Neural cell (in vitro differentiated cells): ENCODE measurements at regions not wholly inside any gene's neighbourhood (a gene's known extent, or its start where the extent isn't known, plus 50 kb on each side); places are given as distances from the start of the nearest gene placed in this dataset.

ENCODE experiments used
- H2AFZ ChIP-seq: fragments of 200-600, 300-800 bp; sonication (generic), shearing (Covaris generic); 2 replicates; pipeline ENCODE4 v1.6.0; 2014; ENCODE audit warnings: low read depth, mild to moderate bottlenecking, antibody characterized with exemption, low read length, moderate library complexity
- H3F3A ChIP-seq: fragments of 200-600 bp; shearing (Covaris generic); 2 replicates; pipeline ENCODE4 v1.6.1; 2016; ENCODE audit warnings: mild to moderate bottlenecking, moderate library complexity, mixed read lengths, antibody characterized with exemption, low read length; ENCODE audit not compliant: insufficient read depth, poor library complexity, severe bottlenecking
- H3K27ac ChIP-seq: fragments of 200-600, 300-800 bp; sonication (generic), shearing (Covaris generic); 2 replicates; pipeline ENCODE4 v1.5.1; 2014; ENCODE audit warnings: mild to moderate bottlenecking, low read length, moderate library complexity
- H3K27me3 ChIP-seq: fragments of 300-800, 200-600 bp; sonication (generic), shearing (Covaris generic); 2 replicates; pipeline ENCODE4 v1.6.0; 2014; ENCODE audit warnings: mild to moderate bottlenecking, low read depth, low read length, moderate library complexity; ENCODE audit not compliant: insufficient read depth
- H3K36me3 ChIP-seq: fragments of 300-800, 200-600 bp; sonication (generic), shearing (Covaris generic); 2 replicates; pipeline ENCODE4 v1.5.1; 2014; ENCODE audit warnings: mild to moderate bottlenecking, antibody characterized with exemption, low read length, moderate library complexity; ENCODE audit not compliant: insufficient read depth
- H3K4me2 ChIP-seq: fragments of 300-800, 200-600 bp; sonication (generic), shearing (Covaris generic); 2 replicates; pipeline ENCODE4 v1.6.0; 2014; ENCODE audit warnings: mild to moderate bottlenecking, low read length
- H3K4me3 ChIP-seq: fragments of 300-800, 200-600 bp; sonication (generic), shearing (Covaris generic); 2 replicates; pipeline ENCODE4 v1.5.1; 2014; ENCODE audit warnings: mild to moderate bottlenecking, low read length, moderate library complexity
- H3K79me2 ChIP-seq: fragments of 200-600 bp; shearing (Covaris generic); replicated peaks from 2 replicates; pipeline ENCODE4 v1.6.0; 2014; ENCODE audit warnings: mild to moderate bottlenecking, low read length, moderate library complexity; ENCODE audit not compliant: insufficient read depth
- H3K9ac ChIP-seq: fragments of 300-800, 200-600 bp; sonication (generic), shearing (Covaris generic); 2 replicates; pipeline ENCODE4 v1.6.1; 2016; ENCODE audit warnings: mild to moderate bottlenecking, low read length, mixed read lengths
- H3K9me2 ChIP-seq: fragments of 200-600 bp; shearing (Covaris generic); 2 replicates; pipeline ENCODE4 v1.6.1; 2016; ENCODE audit warnings: mild to moderate bottlenecking, low read length, mixed read lengths; ENCODE audit not compliant: insufficient read depth
- H3K9me3 ChIP-seq: fragments of 200-600, 300-800 bp; sonication (generic), shearing (Covaris generic); 2 replicates; pipeline ENCODE4 v1.6.1; 2016; ENCODE audit warnings: mild to moderate bottlenecking, mixed run types, low read length, moderate library complexity, mixed read lengths
- H4K20me1 ChIP-seq: fragments of 200-600 bp; shearing (Covaris generic); 2 replicates; pipeline ENCODE4 v1.6.1; 2016; ENCODE audit warnings: mild to moderate bottlenecking, mixed run types; ENCODE audit not compliant: insufficient read depth
- CTCF ChIP-seq: fragments of 450-650 bp; IDR thresholded peaks from 2 replicates; pipeline ENCODE4 v1.5.1; 2014; ENCODE audit warnings: antibody characterized with exemption, mild to moderate bottlenecking, moderate library complexity; ENCODE audit not compliant: poor library complexity, severe bottlenecking
- EP300 ChIP-seq: fragments of 450-650 bp; conservative IDR thresholded peaks from 2 replicates; pipeline ENCODE4 v1.6.1; 2014; ENCODE audit warnings: antibody characterized with exemption, mild to moderate bottlenecking, moderate library complexity; ENCODE audit not compliant: poor library complexity, severe bottlenecking
- EZH2 ChIP-seq: fragments of 200-600, 300-800 bp; shearing (Covaris generic), sonication (generic); IDR thresholded peaks from 2 replicates; pipeline ENCODE4 v1.6.1; 2014; ENCODE audit warnings: antibody characterized with exemption, low read length, borderline replicate concordance, mild to moderate bottlenecking; ENCODE audit not compliant: insufficient read depth, poor library complexity, severe bottlenecking
- MXI1 ChIP-seq: fragments of 450-650 bp; conservative IDR thresholded peaks from 2 replicates; pipeline ENCODE4 v1.6.1; 2014; ENCODE audit warnings: antibody characterized with exemption, mild to moderate bottlenecking; ENCODE audit not compliant: poor library complexity, severe bottlenecking
- POLR2AphosphoS5 ChIP-seq: IDR thresholded peaks from 2 replicates; pipeline ENCODE4 v1.6.1; 2012
- RAD21 ChIP-seq: fragments of 450-650 bp; conservative IDR thresholded peaks from 2 replicates; pipeline ENCODE4 v1.6.1; 2014; ENCODE audit warnings: antibody characterized with exemption, mild to moderate bottlenecking, moderate library complexity
- REST ChIP-seq: IDR thresholded peaks from 2 replicates; pipeline ENCODE4 v1.6.1; 2012; ENCODE audit warnings: borderline replicate concordance
- SMC3 ChIP-seq: fragments of 450-650 bp; conservative IDR thresholded peaks from 2 replicates; pipeline ENCODE4 v1.6.1; 2014; ENCODE audit warnings: antibody characterized with exemption, mild to moderate bottlenecking, moderate library complexity; ENCODE audit not compliant: poor library complexity
- TAF1 ChIP-seq: IDR thresholded peaks from 2 replicates; pipeline ENCODE4 v1.6.1; 2012; ENCODE audit warnings: low read depth

- no peaks in the 10 kb centered on the region for H4K20me1 ChIP-seq
- no peaks in the 10 kb centered on the region for H3K9me3 ChIP-seq
- H3K4me3 ChIP-seq, result no peak overlapping the region
- no peaks in the 10 kb centered on the region for H3K27me3 ChIP-seq
- no peak overlapping the region for H2AFZ ChIP-seq
- no peak overlapping the region for H3K4me2 ChIP-seq
- H3K9me2 ChIP-seq, result no peaks in the 10 kb centered on the region
- H3K79me2 ChIP-seq, result no peaks in the 10 kb centered on the region
- TF ChIP-seq EZH2 (no peak), RAD21 (no peak), REST (no peak), SMC3 (no peak)
- no peak overlapping the region for H3K9ac ChIP-seq
- H3K27ac ChIP-seq, result no peak overlapping the region
- H3K36me3 ChIP-seq, result no peaks in the 10 kb centered on the region
- no peaks in the 10 kb centered on the region for H3F3A ChIP-seq
These were observed 252.5 kb upstream of the RGS18 start for GRCh38 chr1:191905781-191906180.

- no peak overlapping the region for H3K4me2 ChIP-seq
- no peaks in the 10 kb centered on the region for H3K36me3 ChIP-seq
- no peak overlapping the region for H3K27ac ChIP-seq
- H3K9me2 ChIP-seq, result no peaks in the 10 kb centered on the region
- TF ChIP-seq MXI1 (no peak), REST (no peak), CTCF (no peak), TAF1 (no peak), EZH2 (no peak), POLR2AphosphoS5 (no peak), SMC3 (no peak), EP300 (no peak), RAD21 (no peak)
- H3K4me3 ChIP-seq, result no peak overlapping the region
- no peak overlapping the region for H3K9ac ChIP-seq
- no peak overlapping the region for H2AFZ ChIP-seq
- no peaks in the 10 kb centered on the region for H3K9me3 ChIP-seq
- no peaks in the 10 kb centered on the region for H3K79me2 ChIP-seq
- H3K27me3 ChIP-seq, result no peaks in the 10 kb centered on the region
- H3F3A ChIP-seq, result no peaks in the 10 kb centered on the region
- no peaks in the 10 kb centered on the region for H4K20me1 ChIP-seq
These were observed 251.1 kb upstream of the RGS18 start for GRCh38 chr1:191907121-191907520.
